ENCODE measurements at regions not wholly inside any gene's neighbourhood (a gene's known extent, or its start where the extent isn't known, plus 50 kb on each side); places are given as distances from the start of the nearest gene placed in this dataset.
"Not testable (repeated sequence)": the region's sequence is repeated elsewhere in the genome, so short reads cannot be mapped to it uniquely, and the experiment has no call there.

- Mint-ChIP-seq H3K36me3 (ENCODE audit: low read depth) (no peaks in the 10 kb centered on the region), H3K9me3 (no peaks in the 10 kb centered on the region), H3K4me3 (no peak overlapping the region), H3K27me3 (ENCODE audit: low read depth) (peaks cover 9% of the 10 kb centered on the region), H3K4me1 (ENCODE audit: low read depth) (no peaks in the 10 kb centered on the region), H3K27ac (no peak overlapping the region)
- no peak for DNase-seq (ENCODE audit: low spot score)
Measured at GRCh38 chr13:75196147-75196837, 285.7 kb downstream of the TBC1D4 start.

- Mint-ChIP-seq H3K27ac (no peak overlapping the region), H3K4me3 (no peak overlapping the region), H3K4me1 (ENCODE audit: low read depth) (no peaks in the 10 kb centered on the region), H3K27me3 (ENCODE audit: low read depth) (peaks cover 9% of the 10 kb centered on the region), H3K36me3 (ENCODE audit: low read depth) (no peaks in the 10 kb centered on the region), H3K9me3 (no peaks in the 10 kb centered on the region)
- no peak for DNase-seq (ENCODE audit: low spot score)
Measured at GRCh38 chr13:75195495-75196146, 286.3 kb downstream of the TBC1D4 start.

GRCh38 chr13:75194717-75195462, 287.1 kb downstream of the TBC1D4 start:
- no peak for DNase-seq (ENCODE audit: low spot score)
- H3K36me3 Mint-ChIP-seq (ENCODE audit: low read depth), result no peaks in the 10 kb centered on the region
- peaks cover 9% of the 10 kb centered on the region for H3K27me3 Mint-ChIP-seq (ENCODE audit: low read depth)
- H3K4me1 Mint-ChIP-seq (ENCODE audit: low read depth), result no peaks in the 10 kb centered on the region
- H3K9me3 Mint-ChIP-seq, result no peaks in the 10 kb centered on the region
- no peak overlapping the region for H3K4me3 Mint-ChIP-seq
- no peak overlapping the region for H3K27ac Mint-ChIP-seq

- H3K9me3 Mint-ChIP-seq, result peaks cover 7% of the 10 kb centered on the region
- no peaks in the 10 kb centered on the region for H3K36me3 Mint-ChIP-seq (ENCODE audit: low read depth)
- H3K4me3 Mint-ChIP-seq, result no peak overlapping the region
Measured at GRCh38 chr13:75186379-75186778, 295.6 kb downstream of the TBC1D4 start.

GRCh38 chr13:75181906-75182305, 300.1 kb downstream of the TBC1D4 start:
- no peak for DNase-seq (ENCODE audit: low spot score)
- H3K27ac Mint-ChIP-seq, result no peak overlapping the region
- no peaks in the 10 kb centered on the region for H3K4me1 Mint-ChIP-seq (ENCODE audit: low read depth)
- H3K27me3 Mint-ChIP-seq (ENCODE audit: low read depth), result no peaks in the 10 kb centered on the region
- H3K4me3 Mint-ChIP-seq, result no peak overlapping the region
- H3K9me3 Mint-ChIP-seq, result peaks cover 7% of the 10 kb centered on the region
- no peaks in the 10 kb centered on the region for H3K36me3 Mint-ChIP-seq (ENCODE audit: low read depth)

More at GRCh38 chr13:75186379-75186778, 295.6 kb downstream of the TBC1D4 start:
- DNase-seq (ENCODE audit: low spot score), result no peak
- Mint-ChIP-seq H3K4me1 (ENCODE audit: low read depth) (no peaks in the 10 kb centered on the region), H3K27ac (no peak overlapping the region), H3K27me3 (ENCODE audit: low read depth) (peaks cover 2% of the 10 kb centered on the region)

- Mint-ChIP-seq H3K4me3 (no peak overlapping the region), H3K27ac (no peak overlapping the region), H3K4me1 (ENCODE audit: low read depth) (no peaks in the 10 kb centered on the region), H3K27me3 (ENCODE audit: low read depth) (no peaks in the 10 kb centered on the region), H3K36me3 (ENCODE audit: low read depth) (no peaks in the 10 kb centered on the region), H3K9me3 (peaks cover 7% of the 10 kb centered on the region)
- DNase-seq (ENCODE audit: low spot score), result no peak
Measured at GRCh38 chr13:75180805-75181455, 301.0 kb downstream of the TBC1D4 start.

GRCh38 chr13:75178436-75178835, 303.5 kb downstream of the TBC1D4 start:
- Mint-ChIP-seq H3K36me3 (ENCODE audit: low read depth) (no peaks in the 10 kb centered on the region), H3K27me3 (ENCODE audit: low read depth) (no peaks in the 10 kb centered on the region), H3K27ac (no peak overlapping the region), H3K4me3 (no peak overlapping the region), H3K9me3 (no peaks in the 10 kb centered on the region), H3K4me1 (ENCODE audit: low read depth) (no peaks in the 10 kb centered on the region)
- no peak for DNase-seq (ENCODE audit: low spot score)

- H3K9me3 Mint-ChIP-seq, result no peaks in the 10 kb centered on the region
- no peaks in the 10 kb centered on the region for H3K36me3 Mint-ChIP-seq (ENCODE audit: low read depth)
- H3K27me3 Mint-ChIP-seq (ENCODE audit: low read depth), result no peaks in the 10 kb centered on the region
- no peaks in the 10 kb centered on the region for H3K4me1 Mint-ChIP-seq (ENCODE audit: low read depth)
- no peak for DNase-seq (ENCODE audit: low spot score)
- H3K4me3 Mint-ChIP-seq, result no peak overlapping the region
- H3K27ac Mint-ChIP-seq, result no peak overlapping the region
Measured at GRCh38 chr13:75175575-75175974, 306.4 kb downstream of the TBC1D4 start.

GRCh38 chr13:75175097-75175496, 306.9 kb downstream of the TBC1D4 start:
- not testable (repeated sequence) for H3K27ac Mint-ChIP-seq; H3K36me3 Mint-ChIP-seq (ENCODE audit: low read depth); H3K4me3 Mint-ChIP-seq; H3K27me3 Mint-ChIP-seq (ENCODE audit: low read depth); DNase-seq (ENCODE audit: low spot score); H3K4me1 Mint-ChIP-seq (ENCODE audit: low read depth); H3K9me3 Mint-ChIP-seq

GRCh38 chr13:75174481-75174880, 307.5 kb downstream of the TBC1D4 start:
- H3K4me3 Mint-ChIP-seq, result no peak overlapping the region
- DNase-seq (ENCODE audit: low spot score), result no peak
- no peaks in the 10 kb centered on the region for H3K4me1 Mint-ChIP-seq (ENCODE audit: low read depth)
- H3K27ac Mint-ChIP-seq, result no peak overlapping the region
- H3K27me3 Mint-ChIP-seq (ENCODE audit: low read depth), result no peaks in the 10 kb centered on the region
- no peaks in the 10 kb centered on the region for H3K36me3 Mint-ChIP-seq (ENCODE audit: low read depth)
- H3K9me3 Mint-ChIP-seq, result no peaks in the 10 kb centered on the region

GRCh38 chr13:75173457-75174356, 308.3 kb downstream of the TBC1D4 start:
- no peaks in the 10 kb centered on the region for H3K9me3 Mint-ChIP-seq
- H3K27ac Mint-ChIP-seq, result no peak overlapping the region
- H3K4me1 Mint-ChIP-seq (ENCODE audit: low read depth), result no peaks in the 10 kb centered on the region
- no peak overlapping the region for H3K4me3 Mint-ChIP-seq
- H3K27me3 Mint-ChIP-seq (ENCODE audit: low read depth), result no peaks in the 10 kb centered on the region
- no peak for DNase-seq (ENCODE audit: low spot score)
- no peaks in the 10 kb centered on the region for H3K36me3 Mint-ChIP-seq (ENCODE audit: low read depth)

GRCh38 chr13:75170311-75170710, 311.7 kb downstream of the TBC1D4 start:
- Mint-ChIP-seq H3K36me3 (ENCODE audit: low read depth) (no peaks in the 10 kb centered on the region), H3K4me3 (no peak overlapping the region), H3K4me1 (ENCODE audit: low read depth) (no peaks in the 10 kb centered on the region), H3K27me3 (ENCODE audit: low read depth) (no peaks in the 10 kb centered on the region), H3K9me3 (no peaks in the 10 kb centered on the region), H3K27ac (no peak overlapping the region)
- DNase-seq (ENCODE audit: low spot score), result no peak

GRCh38 chr13:75165543-75166230, 316.3 kb downstream of the TBC1D4 start:
- no peak overlapping the region for H3K27ac Mint-ChIP-seq
- no peaks in the 10 kb centered on the region for H3K27me3 Mint-ChIP-seq (ENCODE audit: low read depth)
- H3K4me1 Mint-ChIP-seq (ENCODE audit: low read depth), result no peaks in the 10 kb centered on the region
- no peaks in the 10 kb centered on the region for H3K36me3 Mint-ChIP-seq (ENCODE audit: low read depth)
- DNase-seq (ENCODE audit: low spot score), result no peak
- H3K9me3 Mint-ChIP-seq, result no peaks in the 10 kb centered on the region
- H3K4me3 Mint-ChIP-seq, result no peak overlapping the region

Data from T-helper 2 cell treated with Interferon-gamma antibody and Interleukin-4, amounts not matched to agents 5 μg/mL and 100 μg/mL, for 36 hours (primary cell).